GM19438 (cell line): ENCODE measurements at regions not wholly inside any gene's neighbourhood (a gene's known extent, or its start where the extent isn't known, plus 50 kb on each side); places are given as distances from the start of the nearest gene placed in this dataset.

ENCODE experiments used
- ATAC-seq: cut with Tn5 transposase; IDR thresholded peaks from one replicate; pipeline ENCODE4 v1.9.1; 2021; ENCODE audit warnings: low read depth; ENCODE audit not compliant: unreplicated experiment

GRCh38 chr12:24425601-24425970, 476.1 kb upstream of the SOX5 start:
- ATAC-seq: no peak

- ATAC-seq: no peak
These were observed 475.6 kb upstream of the SOX5 start for GRCh38 chr12:24424889-24425600.

- ATAC-seq: no peak
These were observed 474.9 kb upstream of the SOX5 start for GRCh38 chr12:24424376-24424775.

- no peak for ATAC-seq
These were observed 474.1 kb upstream of the SOX5 start for GRCh38 chr12:24423611-24424010.

GRCh38 chr12:24421759-24422158, 472.3 kb upstream of the SOX5 start:
- ATAC-seq: no peak

GRCh38 chr12:24418157-24418556, 468.7 kb upstream of the SOX5 start:
- no peak for ATAC-seq

GRCh38 chr12:24416423-24417109, 467.1 kb upstream of the SOX5 start:
- ATAC-seq: no peak

GRCh38 chr12:24415934-24416333, 466.5 kb upstream of the SOX5 start:
- no peak for ATAC-seq

- no peak for ATAC-seq
These were observed 465.0 kb upstream of the SOX5 start for GRCh38 chr12:24414480-24414879.

GRCh38 chr12:24411948-24412347, 462.5 kb upstream of the SOX5 start:
- ATAC-seq: no peak

GRCh38 chr12:24409868-24410267, 460.4 kb upstream of the SOX5 start:
- ATAC-seq: no peak

GRCh38 chr12:24408305-24408704, 458.8 kb upstream of the SOX5 start:
- no peak for ATAC-seq

- no peak for ATAC-seq
These were observed 458.4 kb upstream of the SOX5 start for GRCh38 chr12:24407884-24408283.

- no peak for ATAC-seq
These were observed 454.8 kb upstream of the SOX5 start for GRCh38 chr12:24404086-24404815.

- ATAC-seq: no peak
These were observed 451.1 kb upstream of the SOX5 start for GRCh38 chr12:24400533-24400932.

GRCh38 chr12:24398605-24399004, 449.1 kb upstream of the SOX5 start:
- ATAC-seq: peak; percentile 85

- ATAC-seq: no peak
These were observed 446.8 kb upstream of the SOX5 start for GRCh38 chr12:24396224-24396623.

- no peak for ATAC-seq
These were observed 444.8 kb upstream of the SOX5 start for GRCh38 chr12:24394246-24394645.

- ATAC-seq: no peak
These were observed 443.6 kb upstream of the SOX5 start for GRCh38 chr12:24393071-24393470.

GRCh38 chr12:24389394-24389793, 439.9 kb upstream of the SOX5 start:
- ATAC-seq: no peak

- no peak for ATAC-seq
These were observed 437.9 kb upstream of the SOX5 start for GRCh38 chr12:24387381-24387780.

GRCh38 chr12:24386836-24387235, 437.4 kb upstream of the SOX5 start:
- ATAC-seq: no peak
